ENCODE measurements at regions not wholly inside any gene's neighbourhood (a gene's known extent, or its start where the extent isn't known, plus 50 kb on each side); places are given as distances from the start of the nearest gene placed in this dataset.

- TF ChIP-seq CTCF (IDR thresholded peaks at IDR 0.05 in 8 of 11, conservative IDR thresholded peaks at IDR 0.05 in 3 of 11): no peak
- no peak for TF ChIP-seq POLR2A (IDR thresholded peaks at IDR 0.05)
Measured at GRCh38 chr13:110044551-110045111, 258.2 kb upstream of the IRS2 start.
